NT2/D1 (cell line): ENCODE measurements at regions not wholly inside any gene's neighbourhood (a gene's known extent, or its start where the extent isn't known, plus 50 kb on each side); places are given as distances from the start of the nearest gene placed in this dataset.

Source experiments
- DNase-seq: peaks from one replicate; pipeline ENCODE4 v3.0.0-alpha.2; 2011; ENCODE audit warnings: low read depth, low spot score
- H3K27me3 ChIP-seq: 2 replicates; pipeline ENCODE4 v1.6.0; 2011; ENCODE audit warnings: mild to moderate bottlenecking; ENCODE audit not compliant: insufficient read length, insufficient read depth
- H3K36me3 ChIP-seq: 2 replicates; pipeline ENCODE4 v1.6.1; 2011; ENCODE audit warnings: mild to moderate bottlenecking, low read length, mixed read lengths; ENCODE audit not compliant: insufficient read depth, insufficient read length
- H3K4me1 ChIP-seq: 2 replicates; pipeline ENCODE4 v1.5.1; 2011; ENCODE audit not compliant: insufficient read depth, insufficient read length
- H3K4me3 ChIP-seq: 2 replicates; pipeline ENCODE4 v1.5.1; 2011; ENCODE audit warnings: low read depth; ENCODE audit not compliant: insufficient read length
- H3K9ac ChIP-seq: 2 replicates; pipeline ENCODE4 v1.6.0; 2011; ENCODE audit warnings: low read depth; ENCODE audit not compliant: insufficient read length
- H3K9me3 ChIP-seq: 2 replicates; pipeline ENCODE4 v1.5.1; 2011; ENCODE audit warnings: mild to moderate bottlenecking, low read length; ENCODE audit not compliant: insufficient read depth
- SUZ12 ChIP-seq: IDR thresholded peaks from 2 replicates; pipeline ENCODE4 v1.6.1; 2011; ENCODE audit not compliant: insufficient read length, insufficient read depth; ENCODE audit errors: extremely low read depth
- YY1 ChIP-seq: IDR thresholded peaks from 2 replicates; pipeline ENCODE4 v1.6.1; 2011; ENCODE audit not compliant: insufficient read length, insufficient read depth
- ZNF274 ChIP-seq: IDR thresholded peaks from 2 replicates; pipeline ENCODE4 v1.6.1; 2011; ENCODE audit warnings: mild to moderate bottlenecking, low read depth, low read length

- Histone ChIP-seq H3K4me3 (no peak overlapping the region), H3K27me3 (no peaks in the 10 kb centered on the region), H3K9me3 (no peaks in the 10 kb centered on the region), H3K4me1 (no peaks in the 10 kb centered on the region), H3K9ac (no peak overlapping the region), H3K36me3 (no peaks in the 10 kb centered on the region)
- TF ChIP-seq ZNF274: no peak
- TF ChIP-seq YY1: no peak
- TF ChIP-seq SUZ12: no peak
- DNase-seq: no peak
These were observed 180.6 kb upstream of the PALMD start for GRCh38 chr1:99465176-99465900.

GRCh38 chr1:99467645-99468044 is 178.3 kb upstream of the PALMD start:
- no peak for DNase-seq
- no peaks in the 10 kb centered on the region for H3K9me3 ChIP-seq
- TF ChIP-seq SUZ12: no peak
- no peak for TF ChIP-seq YY1
- no peak overlapping the region for H3K4me3 ChIP-seq
- H3K36me3 ChIP-seq: no peaks in the 10 kb centered on the region
- no peaks in the 10 kb centered on the region for H3K4me1 ChIP-seq
- H3K27me3 ChIP-seq: no peaks in the 10 kb centered on the region
- H3K9ac ChIP-seq: no peak overlapping the region

- H3K36me3 ChIP-seq: no peaks in the 10 kb centered on the region
- H3K9ac ChIP-seq: no peak overlapping the region
- H3K4me1 ChIP-seq: no peaks in the 10 kb centered on the region
- H3K27me3 ChIP-seq: no peaks in the 10 kb centered on the region
- no peak overlapping the region for H3K4me3 ChIP-seq
- TF ChIP-seq ZNF274 (no peak), SUZ12 (no peak), YY1 (no peak)
- H3K9me3 ChIP-seq: no peaks in the 10 kb centered on the region
- no peak for DNase-seq
These were observed 176.4 kb upstream of the PALMD start for GRCh38 chr1:99469550-99469971.

GRCh38 chr1:99472893-99473292 is 173.0 kb upstream of the PALMD start:
- DNase-seq: no peak
- TF ChIP-seq YY1 (no peak), ZNF274 (no peak), SUZ12 (no peak)
- Histone ChIP-seq H3K36me3 (no peaks in the 10 kb centered on the region), H3K27me3 (no peaks in the 10 kb centered on the region), H3K9ac (no peak overlapping the region), H3K4me1 (no peaks in the 10 kb centered on the region), H3K9me3 (no peaks in the 10 kb centered on the region), H3K4me3 (no peak overlapping the region)

DNA sequence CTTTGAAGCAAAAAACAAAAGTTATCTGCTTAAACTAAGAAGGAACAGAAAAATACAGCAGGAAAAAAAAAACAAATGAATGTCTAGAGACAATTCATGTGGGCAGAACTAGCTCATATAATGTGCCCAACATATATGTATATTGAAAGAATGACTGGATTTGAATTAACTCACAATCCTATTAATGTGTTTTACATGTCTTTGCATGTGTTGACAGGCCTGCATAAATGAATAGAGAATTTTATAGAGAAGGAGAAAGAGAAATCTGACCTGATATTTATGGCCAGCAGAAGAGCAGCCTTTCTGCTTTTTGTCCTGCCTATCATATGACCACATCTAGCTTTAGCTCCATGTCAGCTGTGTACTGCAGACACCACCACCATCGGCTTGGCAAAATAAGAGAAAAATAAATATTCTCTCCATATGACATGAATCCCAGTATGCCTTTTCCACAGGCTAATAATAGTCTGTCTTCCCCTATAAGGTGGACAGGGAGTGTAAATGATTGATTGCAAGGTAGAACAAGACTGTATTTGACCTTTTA is 171.5 kb upstream of the PALMD start:
- H3K4me3 ChIP-seq: no peak overlapping the region
- H3K4me1 ChIP-seq: no peaks in the 10 kb centered on the region
- H3K27me3 ChIP-seq: no peaks in the 10 kb centered on the region
- no peak for DNase-seq
- H3K9ac ChIP-seq: no peak overlapping the region
- no peaks in the 10 kb centered on the region for H3K9me3 ChIP-seq
- TF ChIP-seq SUZ12: no peak
- no peaks in the 10 kb centered on the region for H3K36me3 ChIP-seq

GRCh38 chr1:99476058-99476457 is 169.9 kb upstream of the PALMD start:
- TF ChIP-seq ZNF274 (no peak), YY1 (no peak), SUZ12 (no peak)
- Histone ChIP-seq H3K36me3 (no peaks in the 10 kb centered on the region), H3K27me3 (no peaks in the 10 kb centered on the region), H3K9ac (no peak overlapping the region), H3K9me3 (no peaks in the 10 kb centered on the region), H3K4me3 (no peak overlapping the region), H3K4me1 (no peaks in the 10 kb centered on the region)
- no peak for DNase-seq

GRCh38 chr1:99481391-99481996 is 164.4 kb upstream of the PALMD start:
- Histone ChIP-seq H3K27me3 (no peaks in the 10 kb centered on the region), H3K9me3 (no peaks in the 10 kb centered on the region), H3K4me1 (no peaks in the 10 kb centered on the region), H3K36me3 (no peaks in the 10 kb centered on the region), H3K4me3 (no peak overlapping the region), H3K9ac (no peak overlapping the region)
- DNase-seq: peak; percentile 43
- TF ChIP-seq ZNF274 (no peak), YY1 (no peak), SUZ12 (no peak)
